HG03175 (cell line): ENCODE measurements at regions not wholly inside any gene's neighbourhood (a gene's known extent, or its start where the extent isn't known, plus 50 kb on each side); places are given as distances from the start of the nearest gene placed in this dataset.
"Not testable (repeated sequence)": the region's sequence is repeated elsewhere in the genome, so short reads cannot be mapped to it uniquely, and the experiment has no call there.

ENCODE experiments used
- ATAC-seq: cut with Tn5 transposase; IDR thresholded peaks from one replicate; pipeline ENCODE4 v1.9.1; 2021; ENCODE audit warnings: mild to moderate bottlenecking, moderate library complexity; ENCODE audit not compliant: unreplicated experiment

- ATAC-seq = no peak
These were observed 248.3 kb downstream of the PHF14 start for GRCh38 chr7:11221984-11222383.

GRCh38 chr7:11224535-11224934 is 250.9 kb downstream of the PHF14 start:
- ATAC-seq = no peak

- no peak for ATAC-seq
These were observed 254.8 kb downstream of the PHF14 start for GRCh38 chr7:11228515-11228914.

- ATAC-seq = no peak
These were observed 257.5 kb downstream of the PHF14 start for GRCh38 chr7:11231190-11231589.

GRCh38 chr7:11232462-11232861 is 258.8 kb downstream of the PHF14 start:
- no peak for ATAC-seq

- no peak for ATAC-seq
These were observed 260.2 kb downstream of the PHF14 start for GRCh38 chr7:11233871-11234270.

- ATAC-seq = no peak
These were observed 261.8 kb downstream of the PHF14 start for GRCh38 chr7:11235491-11235890.

GRCh38 chr7:11236680-11237079 is 263.0 kb downstream of the PHF14 start:
- ATAC-seq = no peak

GRCh38 chr7:11237742-11238141 is 264.1 kb downstream of the PHF14 start:
- no peak for ATAC-seq

GRCh38 chr7:11239316-11239715 is 265.6 kb downstream of the PHF14 start:
- no peak for ATAC-seq

- no peak for ATAC-seq
These were observed 270.1 kb downstream of the PHF14 start for GRCh38 chr7:11243739-11244138.

GRCh38 chr7:11244149-11244548 is 270.5 kb downstream of the PHF14 start:
- ATAC-seq = no peak

- no peak for ATAC-seq
These were observed 273.9 kb downstream of the PHF14 start for GRCh38 chr7:11247545-11247944.

- no peak for ATAC-seq
These were observed 277.8 kb downstream of the PHF14 start for GRCh38 chr7:11251436-11251835.

GRCh38 chr7:11252011-11252607 is 278.4 kb downstream of the PHF14 start:
- no peak for ATAC-seq

- no peak for ATAC-seq
These were observed 279.1 kb downstream of the PHF14 start for GRCh38 chr7:11252705-11253272.

- ATAC-seq = no peak
These were observed 282.8 kb downstream of the PHF14 start for GRCh38 chr7:11256501-11256900.

- no peak for ATAC-seq
These were observed 287.8 kb downstream of the PHF14 start for GRCh38 chr7:11261470-11261869.

- ATAC-seq = no peak
These were observed 292.4 kb downstream of the PHF14 start for GRCh38 chr7:11266101-11266500.

- no peak for ATAC-seq
These were observed 298.7 kb downstream of the PHF14 start for GRCh38 chr7:11272352-11272751.

GRCh38 chr7:11274074-11274473 is 300.4 kb downstream of the PHF14 start:
- ATAC-seq = no peak

GRCh38 chr7:11281953-11282352 is 308.3 kb downstream of the PHF14 start:
- ATAC-seq = no peak

GRCh38 chr7:11283584-11283983 is 309.9 kb downstream of the PHF14 start:
- ATAC-seq = not testable (repeated sequence)
